GM23338 (cell line): ENCODE measurements at regions not wholly inside any gene's neighbourhood (a gene's known extent, or its start where the extent isn't known, plus 50 kb on each side); places are given as distances from the start of the nearest gene placed in this dataset.

Experiments used
- ATAC-seq: fragments of 200-7000 bp; cut with Tn5 transposase; 3 replicates; pipeline ENCODE4 v1.9.1; 2020
- DNase-seq: peaks from one replicate; pipeline ENCODE4 v3.0.0-alpha.2; 2015; ENCODE audit warnings: low spot score
- H2AFZ ChIP-seq: fragments of 200-600 bp; sonication (generic); 2 replicates; pipeline ENCODE4 v1.8.0; 2016; ENCODE audit warnings: antibody characterized with exemption, mild to moderate bottlenecking, moderate library complexity
- H3F3A ChIP-seq: fragments of 200-600 bp; sonication (generic); replicated peaks from 2 replicates; pipeline ENCODE4 v1.8.0; 2017; ENCODE audit warnings: antibody characterized with exemption, mixed run types, low read depth
- H3K27ac ChIP-seq: fragments of 200-600 bp; sonication (generic); 2 replicates; pipeline ENCODE4 v1.6.1; 2016; ENCODE audit warnings: low read depth
- H3K27me3 ChIP-seq: fragments of 200-600 bp; sonication (generic); 2 replicates; pipeline ENCODE4 v1.8.0; 2016; ENCODE audit warnings: mild to moderate bottlenecking, mixed run types, moderate library complexity; ENCODE audit not compliant: insufficient read depth
- H3K36me3 ChIP-seq: fragments of 200-600 bp; sonication (generic); 2 replicates; pipeline ENCODE4 v1.8.0; 2016; ENCODE audit warnings: mild to moderate bottlenecking; ENCODE audit not compliant: insufficient read depth
- H3K4me1 ChIP-seq: fragments of 200-600 bp; sonication (generic); 2 replicates; pipeline ENCODE4 v1.8.0; 2016; ENCODE audit warnings: mild to moderate bottlenecking, moderate library complexity; ENCODE audit not compliant: insufficient read depth
- H3K4me2 ChIP-seq: fragments of 200-600 bp; sonication (generic); 2 replicates; pipeline ENCODE4 v1.7.1; 2017; ENCODE audit warnings: mixed run types
- H3K4me3 ChIP-seq: fragments of 200-600 bp; sonication (generic); 2 replicates; pipeline ENCODE4 v1.6.1; 2016; ENCODE audit warnings: mixed run types
- H3K79me2 ChIP-seq: fragments of 200-600 bp; sonication (generic); replicated peaks from 2 replicates; pipeline ENCODE4 v1.8.0; 2017; ENCODE audit warnings: mild to moderate bottlenecking; ENCODE audit not compliant: insufficient read depth
- H3K9me2 ChIP-seq: fragments of 200-600 bp; sonication (generic); 2 replicates; pipeline ENCODE4 v1.8.0; 2017; ENCODE audit not compliant: insufficient read depth
- H4K20me1 ChIP-seq: fragments of 200-600 bp; sonication (generic); replicated peaks from 2 replicates; pipeline ENCODE4 v1.8.0; 2017; ENCODE audit warnings: mild to moderate bottlenecking; ENCODE audit not compliant: insufficient read depth
- H3K27ac Mint-ChIP-seq: 2 replicates; pipeline ENCODE4 v1.8.0; 2020; ENCODE audit warnings: inconsistent platforms, mild to moderate bottlenecking, moderate library complexity, mixed read lengths
- H3K27me3 Mint-ChIP-seq: 3 replicates; pipeline ENCODE4 v1.8.0; 2022; ENCODE audit warnings: low read depth, mild to moderate bottlenecking, moderate library complexity, mixed read lengths, inconsistent platforms; ENCODE audit not compliant: insufficient read depth, poor library complexity
- H3K36me3 Mint-ChIP-seq: 3 replicates; pipeline ENCODE4 v1.8.0; 2021; ENCODE audit warnings: low read depth, mild to moderate bottlenecking, inconsistent platforms, moderate library complexity, mixed read lengths
- H3K4me1 Mint-ChIP-seq: 3 replicates; pipeline ENCODE4 v1.8.0; 2020; ENCODE audit warnings: mild to moderate bottlenecking, inconsistent platforms, mixed read lengths
- H3K4me3 Mint-ChIP-seq: 3 replicates; pipeline ENCODE4 v1.8.0; 2021; ENCODE audit warnings: moderate library complexity, mild to moderate bottlenecking, inconsistent platforms, mixed read lengths
- H3K9me3 Mint-ChIP-seq: 3 replicates; pipeline ENCODE4 v1.8.0; 2020; ENCODE audit warnings: moderate library complexity, mild to moderate bottlenecking, inconsistent platforms, mixed read lengths
- CREB1 ChIP-seq: fragments of 250-450 bp; sonication (Bioruptor Pico); IDR thresholded peaks from 2 replicates; pipeline ENCODE4 v1.5.0; 2020; ENCODE audit warnings: low read depth, mild to moderate bottlenecking, moderate library complexity
- EZH2 ChIP-seq: fragments of 200-600 bp; sonication (generic); IDR thresholded peaks from one replicate; pipeline ENCODE4 v1.8.0; 2017; ENCODE audit warnings: antibody characterized with exemption, mild to moderate bottlenecking, low read depth; ENCODE audit not compliant: unreplicated experiment
- EZH2phosphoT487 ChIP-seq: fragments of 200-600 bp; sonication (generic); IDR thresholded peaks from one replicate; pipeline ENCODE4 v1.8.1; 2018; ENCODE audit warnings: antibody characterized with exemption; ENCODE audit not compliant: unreplicated experiment
- JUNB ChIP-seq: IDR thresholded peaks from one replicate; pipeline ENCODE4 v1.6.1; 2016; ENCODE audit warnings: antibody characterized with exemption; ENCODE audit not compliant: unreplicated experiment
- NANOG ChIP-seq: IDR thresholded peaks from 2 replicates; pipeline ENCODE4 v1.6.1; 2016; ENCODE audit warnings: antibody characterized with exemption, borderline replicate concordance
- POLR2AphosphoS5 ChIP-seq: IDR thresholded peaks from 2 replicates; pipeline ENCODE4 v1.6.1; 2016; ENCODE audit warnings: antibody characterized with exemption, low read depth
- STAT1 ChIP-seq: IDR thresholded peaks from one replicate; pipeline ENCODE4 v1.6.1; 2016; ENCODE audit warnings: antibody characterized with exemption; ENCODE audit not compliant: unreplicated experiment
- ZNF114 ChIP-seq: fragments of 250-450 bp; sonication (Bioruptor Pico); IDR thresholded peaks from 2 replicates; pipeline ENCODE4 v1.5.0; 2020; ENCODE audit warnings: mild to moderate bottlenecking, moderate library complexity
- ZNF331 ChIP-seq: fragments of 250-450 bp; sonication (Bioruptor Pico); IDR thresholded peaks from 2 replicates; pipeline ENCODE4 v1.5.0; 2020; ENCODE audit warnings: low read depth, mild to moderate bottlenecking, moderate library complexity
- TF ChIP-seq, protein P1 (sequence below): IDR thresholded peaks from 2 replicates; pipeline ENCODE4 v1.6.1; 2016; ENCODE audit warnings: antibody characterized with exemption
- TF ChIP-seq, protein P2 (sequence below), 2 experiments: fragments of 200-600 bp in 1 of 2; sonication (generic) in 1 of 2; conservative IDR thresholded peaks; 2 replicates each; pipeline versions ENCODE4 v1.5.1 to v1.6.1; 2016 to 2017; ENCODE audit warnings: antibody characterized with exemption in 2 of 2, low read depth in 2 of 2, mild to moderate bottlenecking in 2 of 2, moderate library complexity in 1 of 2
- TF ChIP-seq, protein P3 (sequence below): fragments of 250-450 bp; sonication (Bioruptor Pico); IDR thresholded peaks from 2 replicates; pipeline ENCODE4 v1.5.0; 2020; ENCODE audit warnings: mild to moderate bottlenecking, moderate library complexity
- TF ChIP-seq, protein P4 (sequence below): IDR thresholded peaks from one replicate; pipeline ENCODE4 v1.6.1; 2018; ENCODE audit warnings: antibody characterized with exemption; ENCODE audit not compliant: unreplicated experiment

DNA sequence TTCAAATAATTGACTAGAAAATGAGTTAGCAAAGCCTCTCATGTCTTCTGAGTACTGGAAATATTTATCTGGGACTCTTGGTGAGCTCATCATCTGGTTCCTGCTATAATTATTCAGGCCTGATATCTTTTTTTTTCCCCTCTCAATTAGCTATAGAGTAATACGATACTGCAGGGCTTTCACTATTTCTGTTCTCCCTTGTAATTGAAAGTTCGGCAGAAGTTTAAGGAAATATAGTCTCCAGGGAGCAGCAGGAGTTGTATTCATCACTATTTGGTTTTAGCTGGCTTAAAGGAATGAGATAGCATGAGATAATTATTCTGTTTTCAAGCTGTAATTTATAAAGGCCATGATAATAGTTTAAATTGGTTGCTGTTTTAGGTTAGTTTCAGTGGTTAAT is 378.6 kb upstream of the EPHA5 start:
- Histone ChIP-seq H3K4me3 (no peak overlapping the region), H3K27me3 (no peaks in the 10 kb centered on the region), H4K20me1 (no peaks in the 10 kb centered on the region), H2AFZ (no peak overlapping the region), H3K4me2 (no peak overlapping the region), H3K27ac (no peak overlapping the region), H3K4me1 (no peaks in the 10 kb centered on the region), H3K9me2 (no peaks in the 10 kb centered on the region), H3K36me3 (no peaks in the 10 kb centered on the region), H3F3A (no peaks in the 10 kb centered on the region), H3K79me2 (no peaks in the 10 kb centered on the region)
- H3K36me3 Mint-ChIP-seq, result no peaks in the 10 kb centered on the region
- H3K4me1 Mint-ChIP-seq, result peaks cover 3% of the 10 kb centered on the region; the same call in 2 of the 3 replicates
- H3K27me3 Mint-ChIP-seq, result no peaks in the 10 kb centered on the region
- no peak overlapping the region for H3K27ac Mint-ChIP-seq
- ATAC-seq (no peak), DNase-seq (no peak)
- H3K9me3 Mint-ChIP-seq, result no peaks in the 10 kb centered on the region; the same call in 2 of the 3 replicates
- no peak for TF ChIP-seq CREB1 (CRISPR knock-in tag)
- TF ChIP-seq POLR2AphosphoS5, result no peak
- TF ChIP-seq, protein P1, sequence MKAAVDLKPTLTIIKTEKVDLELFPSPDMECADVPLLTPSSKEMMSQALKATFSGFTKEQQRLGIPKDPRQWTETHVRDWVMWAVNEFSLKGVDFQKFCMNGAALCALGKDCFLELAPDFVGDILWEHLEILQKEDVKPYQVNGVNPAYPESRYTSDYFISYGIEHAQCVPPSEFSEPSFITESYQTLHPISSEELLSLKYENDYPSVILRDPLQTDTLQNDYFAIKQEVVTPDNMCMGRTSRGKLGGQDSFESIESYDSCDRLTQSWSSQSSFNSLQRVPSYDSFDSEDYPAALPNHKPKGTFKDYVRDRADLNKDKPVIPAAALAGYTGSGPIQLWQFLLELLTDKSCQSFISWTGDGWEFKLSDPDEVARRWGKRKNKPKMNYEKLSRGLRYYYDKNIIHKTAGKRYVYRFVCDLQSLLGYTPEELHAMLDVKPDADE, result no peak
- no peak for TF ChIP-seq ZNF114
- TF ChIP-seq STAT1, result no peak
- no peak for TF ChIP-seq EZH2phosphoT487
- no peak for TF ChIP-seq JUNB
- no peak for TF ChIP-seq ZNF331 (CRISPR knock-in tag)
- TF ChIP-seq, protein P2, sequence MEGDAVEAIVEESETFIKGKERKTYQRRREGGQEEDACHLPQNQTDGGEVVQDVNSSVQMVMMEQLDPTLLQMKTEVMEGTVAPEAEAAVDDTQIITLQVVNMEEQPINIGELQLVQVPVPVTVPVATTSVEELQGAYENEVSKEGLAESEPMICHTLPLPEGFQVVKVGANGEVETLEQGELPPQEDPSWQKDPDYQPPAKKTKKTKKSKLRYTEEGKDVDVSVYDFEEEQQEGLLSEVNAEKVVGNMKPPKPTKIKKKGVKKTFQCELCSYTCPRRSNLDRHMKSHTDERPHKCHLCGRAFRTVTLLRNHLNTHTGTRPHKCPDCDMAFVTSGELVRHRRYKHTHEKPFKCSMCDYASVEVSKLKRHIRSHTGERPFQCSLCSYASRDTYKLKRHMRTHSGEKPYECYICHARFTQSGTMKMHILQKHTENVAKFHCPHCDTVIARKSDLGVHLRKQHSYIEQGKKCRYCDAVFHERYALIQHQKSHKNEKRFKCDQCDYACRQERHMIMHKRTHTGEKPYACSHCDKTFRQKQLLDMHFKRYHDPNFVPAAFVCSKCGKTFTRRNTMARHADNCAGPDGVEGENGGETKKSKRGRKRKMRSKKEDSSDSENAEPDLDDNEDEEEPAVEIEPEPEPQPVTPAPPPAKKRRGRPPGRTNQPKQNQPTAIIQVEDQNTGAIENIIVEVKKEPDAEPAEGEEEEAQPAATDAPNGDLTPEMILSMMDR (conservative IDR thresholded peaks at IDR 0.05; ENCODE audit: low read depth in 2 of 2), result no peak
- TF ChIP-seq, protein P3, sequence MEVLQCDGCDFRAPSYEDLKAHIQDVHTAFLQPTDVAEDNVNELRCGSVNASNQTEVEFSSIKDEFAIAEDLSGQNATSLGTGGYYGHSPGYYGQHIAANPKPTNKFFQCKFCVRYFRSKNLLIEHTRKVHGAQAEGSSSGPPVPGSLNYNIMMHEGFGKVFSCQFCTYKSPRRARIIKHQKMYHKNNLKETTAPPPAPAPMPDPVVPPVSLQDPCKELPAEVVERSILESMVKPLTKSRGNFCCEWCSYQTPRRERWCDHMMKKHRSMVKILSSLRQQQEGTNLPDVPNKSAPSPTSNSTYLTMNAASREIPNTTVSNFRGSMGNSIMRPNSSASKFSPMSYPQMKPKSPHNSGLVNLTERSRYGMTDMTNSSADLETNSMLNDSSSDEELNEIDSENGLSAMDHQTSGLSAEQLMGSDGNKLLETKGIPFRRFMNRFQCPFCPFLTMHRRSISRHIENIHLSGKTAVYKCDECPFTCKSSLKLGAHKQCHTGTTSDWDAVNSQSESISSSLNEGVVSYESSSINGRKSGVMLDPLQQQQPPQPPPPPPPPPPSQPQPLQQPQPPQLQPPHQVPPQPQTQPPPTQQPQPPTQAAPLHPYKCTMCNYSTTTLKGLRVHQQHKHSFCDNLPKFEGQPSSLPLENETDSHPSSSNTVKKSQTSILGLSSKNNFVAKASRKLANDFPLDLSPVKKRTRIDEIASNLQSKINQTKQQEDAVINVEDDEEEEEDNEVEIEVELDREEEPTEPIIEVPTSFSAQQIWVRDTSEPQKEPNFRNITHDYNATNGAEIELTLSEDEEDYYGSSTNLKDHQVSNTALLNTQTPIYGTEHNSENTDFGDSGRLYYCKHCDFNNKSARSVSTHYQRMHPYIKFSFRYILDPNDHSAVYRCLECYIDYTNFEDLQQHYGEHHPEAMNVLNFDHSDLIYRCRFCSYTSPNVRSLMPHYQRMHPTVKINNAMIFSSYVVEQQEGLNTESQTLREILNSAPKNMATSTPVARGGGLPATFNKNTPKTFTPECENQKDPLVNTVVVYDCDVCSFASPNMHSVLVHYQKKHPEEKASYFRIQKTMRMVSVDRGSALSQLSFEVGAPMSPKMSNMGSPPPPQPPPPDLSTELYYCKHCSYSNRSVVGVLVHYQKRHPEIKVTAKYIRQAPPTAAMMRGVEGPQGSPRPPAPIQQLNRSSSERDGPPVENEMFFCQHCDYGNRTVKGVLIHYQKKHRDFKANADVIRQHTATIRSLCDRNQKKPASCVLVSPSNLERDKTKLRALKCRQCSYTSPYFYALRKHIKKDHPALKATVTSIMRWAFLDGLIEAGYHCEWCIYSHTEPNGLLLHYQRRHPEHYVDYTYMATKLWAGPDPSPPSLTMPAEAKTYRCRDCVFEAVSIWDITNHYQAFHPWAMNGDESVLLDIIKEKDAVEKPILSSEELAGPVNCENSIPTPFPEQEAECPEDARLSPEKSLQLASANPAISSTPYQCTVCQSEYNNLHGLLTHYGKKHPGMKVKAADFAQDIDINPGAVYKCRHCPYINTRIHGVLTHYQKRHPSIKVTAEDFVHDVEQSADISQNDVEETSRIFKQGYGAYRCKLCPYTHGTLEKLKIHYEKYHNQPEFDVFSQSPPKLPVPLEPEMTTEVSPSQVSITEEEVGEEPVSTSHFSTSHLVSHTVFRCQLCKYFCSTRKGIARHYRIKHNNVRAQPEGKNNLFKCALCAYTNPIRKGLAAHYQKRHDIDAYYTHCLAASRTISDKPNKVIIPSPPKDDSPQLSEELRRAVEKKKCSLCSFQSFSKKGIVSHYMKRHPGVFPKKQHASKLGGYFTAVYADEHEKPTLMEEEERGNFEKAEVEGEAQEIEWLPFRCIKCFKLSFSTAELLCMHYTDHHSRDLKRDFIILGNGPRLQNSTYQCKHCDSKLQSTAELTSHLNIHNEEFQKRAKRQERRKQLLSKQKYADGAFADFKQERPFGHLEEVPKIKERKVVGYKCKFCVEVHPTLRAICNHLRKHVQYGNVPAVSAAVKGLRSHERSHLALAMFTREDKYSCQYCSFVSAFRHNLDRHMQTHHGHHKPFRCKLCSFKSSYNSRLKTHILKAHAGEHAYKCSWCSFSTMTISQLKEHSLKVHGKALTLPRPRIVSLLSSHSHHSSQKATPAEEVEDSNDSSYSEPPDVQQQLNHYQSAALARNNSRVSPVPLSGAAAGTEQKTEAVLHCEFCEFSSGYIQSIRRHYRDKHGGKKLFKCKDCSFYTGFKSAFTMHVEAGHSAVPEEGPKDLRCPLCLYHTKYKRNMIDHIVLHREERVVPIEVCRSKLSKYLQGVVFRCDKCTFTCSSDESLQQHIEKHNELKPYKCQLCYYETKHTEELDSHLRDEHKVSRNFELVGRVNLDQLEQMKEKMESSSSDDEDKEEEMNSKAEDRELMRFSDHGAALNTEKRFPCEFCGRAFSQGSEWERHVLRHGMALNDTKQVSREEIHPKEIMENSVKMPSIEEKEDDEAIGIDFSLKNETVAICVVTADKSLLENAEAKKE, result no peak
- TF ChIP-seq, protein P4, sequence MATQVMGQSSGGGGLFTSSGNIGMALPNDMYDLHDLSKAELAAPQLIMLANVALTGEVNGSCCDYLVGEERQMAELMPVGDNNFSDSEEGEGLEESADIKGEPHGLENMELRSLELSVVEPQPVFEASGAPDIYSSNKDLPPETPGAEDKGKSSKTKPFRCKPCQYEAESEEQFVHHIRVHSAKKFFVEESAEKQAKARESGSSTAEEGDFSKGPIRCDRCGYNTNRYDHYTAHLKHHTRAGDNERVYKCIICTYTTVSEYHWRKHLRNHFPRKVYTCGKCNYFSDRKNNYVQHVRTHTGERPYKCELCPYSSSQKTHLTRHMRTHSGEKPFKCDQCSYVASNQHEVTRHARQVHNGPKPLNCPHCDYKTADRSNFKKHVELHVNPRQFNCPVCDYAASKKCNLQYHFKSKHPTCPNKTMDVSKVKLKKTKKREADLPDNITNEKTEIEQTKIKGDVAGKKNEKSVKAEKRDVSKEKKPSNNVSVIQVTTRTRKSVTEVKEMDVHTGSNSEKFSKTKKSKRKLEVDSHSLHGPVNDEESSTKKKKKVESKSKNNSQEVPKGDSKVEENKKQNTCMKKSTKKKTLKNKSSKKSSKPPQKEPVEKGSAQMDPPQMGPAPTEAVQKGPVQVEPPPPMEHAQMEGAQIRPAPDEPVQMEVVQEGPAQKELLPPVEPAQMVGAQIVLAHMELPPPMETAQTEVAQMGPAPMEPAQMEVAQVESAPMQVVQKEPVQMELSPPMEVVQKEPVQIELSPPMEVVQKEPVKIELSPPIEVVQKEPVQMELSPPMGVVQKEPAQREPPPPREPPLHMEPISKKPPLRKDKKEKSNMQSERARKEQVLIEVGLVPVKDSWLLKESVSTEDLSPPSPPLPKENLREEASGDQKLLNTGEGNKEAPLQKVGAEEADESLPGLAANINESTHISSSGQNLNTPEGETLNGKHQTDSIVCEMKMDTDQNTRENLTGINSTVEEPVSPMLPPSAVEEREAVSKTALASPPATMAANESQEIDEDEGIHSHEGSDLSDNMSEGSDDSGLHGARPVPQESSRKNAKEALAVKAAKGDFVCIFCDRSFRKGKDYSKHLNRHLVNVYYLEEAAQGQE, result no peak
- TF ChIP-seq EZH2, result no peak
- no peak for TF ChIP-seq NANOG
- no peak overlapping the region for H3K4me3 Mint-ChIP-seq
